Liver (tissue), 8 donors: ENCODE measurements at regions not wholly inside any gene's neighbourhood (a gene's known extent, or its start where the extent isn't known, plus 50 kb on each side); places are given as distances from the start of the nearest gene placed in this dataset.

ENCODE experiments used
- DNase-seq: peaks from one replicate; pipeline ENCODE4 v3.0.0-alpha.2; 2017; ENCODE audit warnings: low spot score
- H3K27ac ChIP-seq, 2 donors: one replicate each; pipeline ENCODE4 v1.7.0; 2013; ENCODE audit warnings: inconsistent platforms in 2 of 2, low read length in 2 of 2, control low read depth in 1 of 2, low read depth in 1 of 2, mild to moderate bottlenecking in 1 of 2
- H3K27me3 ChIP-seq, 4 donors: one replicate each; pipeline versions ENCODE4 v1.6.1 to v1.7.0; 2013; ENCODE audit warnings: low read length in 3 of 4, inconsistent platforms in 1 of 4, mild to moderate bottlenecking in 1 of 4, moderate library complexity in 1 of 4; ENCODE audit not compliant: control insufficient read depth in 4 of 4, insufficient read depth in 4 of 4
- H3K36me3 ChIP-seq, 4 donors: one replicate each; pipeline versions ENCODE4 v1.6.1 to v1.7.0; 2013; ENCODE audit warnings: low read length in 3 of 4, mild to moderate bottlenecking in 3 of 4, low read depth in 1 of 4, moderate library complexity in 1 of 4; ENCODE audit not compliant: control insufficient read depth in 4 of 4, insufficient read depth in 3 of 4
- H3K4me1 ChIP-seq, 4 donors: one replicate each; pipeline versions ENCODE4 v1.6.1 to v1.7.0; 2013; ENCODE audit warnings: low read length in 3 of 4, mild to moderate bottlenecking in 3 of 4, moderate library complexity in 1 of 4; ENCODE audit not compliant: control insufficient read depth in 4 of 4, insufficient read depth in 4 of 4
- H3K4me3 ChIP-seq, 3 donors: one replicate each; pipeline versions ENCODE4 v1.6.1 to v1.7.0; 2013; ENCODE audit warnings: low read length in 3 of 3, control low read depth in 1 of 3, low read depth in 1 of 3, mild to moderate bottlenecking in 1 of 3
- H3K9ac ChIP-seq, 2 donors: one replicate each; pipeline ENCODE4 v1.7.0; 2013; ENCODE audit warnings: low read length in 2 of 2, mild to moderate bottlenecking in 2 of 2, moderate library complexity in 2 of 2, control low read depth in 1 of 2, low read depth in 1 of 2
- H3K9me3 ChIP-seq, 4 donors: one replicate each; pipeline versions ENCODE4 v1.6.1 to v1.7.0; 2013; ENCODE audit warnings: low read length in 3 of 4; ENCODE audit not compliant: control insufficient read depth in 4 of 4
- CTCF ChIP-seq: fragments of 150-350 bp; IDR thresholded peaks from 2 replicates; pipeline ENCODE4 v1.5.1; 2017; ENCODE audit warnings: improper control_type of control experiment, low read depth, low read length; ENCODE audit not compliant: missing input control
- EGR1 ChIP-seq, 2 donors: IDR thresholded peaks; 2 replicates each; pipeline ENCODE4 v1.6.1; 2016 to 2018; ENCODE audit warnings: antibody characterized with exemption in 2 of 2, low read depth in 2 of 2
- FOXA1 ChIP-seq: IDR thresholded peaks from 2 replicates; pipeline ENCODE4 v1.6.1; 2016; ENCODE audit warnings: antibody characterized with exemption
- FOXA2 ChIP-seq: IDR thresholded peaks from 2 replicates; pipeline ENCODE4 v1.6.1; 2016; ENCODE audit warnings: antibody characterized with exemption
- HNF4A ChIP-seq, 2 donors: conservative IDR thresholded peaks; 2 replicates each; pipeline ENCODE4 v1.6.1; 2016; ENCODE audit warnings: antibody characterized with exemption in 2 of 2, mild to moderate bottlenecking in 2 of 2
- NR2F2 ChIP-seq: IDR thresholded peaks from 2 replicates; pipeline ENCODE4 v1.6.1; 2016; ENCODE audit warnings: antibody characterized with exemption
- REST ChIP-seq: IDR thresholded peaks from 2 replicates; pipeline ENCODE4 v1.6.1; 2016; ENCODE audit warnings: antibody characterized with exemption, mild to moderate bottlenecking
- RXRA ChIP-seq, 2 donors: IDR thresholded peaks; 2 replicates each; pipeline ENCODE4 v1.6.1; 2017 to 2018; ENCODE audit warnings: antibody characterized with exemption in 2 of 2, mild to moderate bottlenecking in 1 of 2
- TAF1 ChIP-seq: conservative IDR thresholded peaks from 2 replicates; pipeline ENCODE4 v1.6.1; 2016; ENCODE audit warnings: antibody characterized with exemption, mild to moderate bottlenecking
- WGBS: extraction: QIAGEN DNeasy Blood & Tissue Kit; methylation state at CpG from one replicate; pipeline ENCODE4 v1.1.7; 2013; 5-methylcytosine and 5-hydroxymethylcytosine counted together
- TF ChIP-seq, protein P1 (sequence below): IDR thresholded peaks from 2 replicates; pipeline ENCODE4 v1.6.1; 2016; ENCODE audit warnings: antibody characterized with exemption
- donor health status: healthy.
- donor health status: healthy.
- donor health status: healthy.
- donor health status: healthy.
- donor health status: healthy.

GRCh38 chr3:56929809-56930615 lies 128.3 kb upstream of the ARHGEF3 start:
- TF ChIP-seq, protein P1, sequence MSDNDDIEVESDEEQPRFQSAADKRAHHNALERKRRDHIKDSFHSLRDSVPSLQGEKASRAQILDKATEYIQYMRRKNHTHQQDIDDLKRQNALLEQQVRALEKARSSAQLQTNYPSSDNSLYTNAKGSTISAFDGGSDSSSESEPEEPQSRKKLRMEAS, result no peak
- TF ChIP-seq NR2F2 (no peak), FOXA2 (no peak), EGR1 (IDR thresholded peaks at IDR 0.05; ENCODE audit: low read depth in 2 of 2) (no peak), REST (no peak), RXRA (IDR thresholded peaks at IDR 0.05) (no peak), TAF1 (no peak), CTCF (no peak), HNF4A (conservative IDR thresholded peaks at IDR 0.05) (no peak)
- Histone ChIP-seq H3K4me1 (peaks cover 0 to 3% (median 0%) of the 10 kb centered on the region in 4 donors), H3K27ac (no peak overlapping the region), H3K27me3 (peaks cover 0 to 2% (median 0%) of the 10 kb centered on the region in 4 donors), H3K36me3 (no peaks in the 10 kb centered on the region), H3K4me3 (no peak overlapping the region), H3K9me3 (no peaks in the 10 kb centered on the region), H3K9ac (no peak overlapping the region)
- DNase-seq, result no peak
- 78% methylated on average over 10 of the region's 10 CpGs for WGBS

GRCh38 chr3:56928379-56929068 lies 126.8 kb upstream of the ARHGEF3 start:
- DNase-seq, result no peak
- no peaks in the 10 kb centered on the region for H3K36me3 ChIP-seq
- peak; percentile 38 for TF ChIP-seq NR2F2
- TF ChIP-seq, protein P1, result no peak
- TF ChIP-seq FOXA1, result no peak
- H3K9ac ChIP-seq, result no peak overlapping the region
- no peak overlapping the region for H3K4me3 ChIP-seq
- peaks cover 0 to 2% (median 0%) of the 10 kb centered on the region in 4 donors for H3K27me3 ChIP-seq
- H3K4me1 ChIP-seq, result peaks cover 0 to 3% (median 0%) of the 10 kb centered on the region in 4 donors
- WGBS, result 68% methylated on average over 3 of the region's 3 CpGs
- no peak overlapping the region for H3K27ac ChIP-seq
- no peaks in the 10 kb centered on the region for H3K9me3 ChIP-seq
